GM19328 (cell line): ENCODE measurements at regions not wholly inside any gene's neighbourhood (a gene's known extent, or its start where the extent isn't known, plus 50 kb on each side); places are given as distances from the start of the nearest gene placed in this dataset.

Experiments used
- ATAC-seq: cut with Tn5 transposase; IDR thresholded peaks from one replicate; pipeline ENCODE4 v1.9.1; 2021; ENCODE audit warnings: mild to moderate bottlenecking, moderate library complexity; ENCODE audit not compliant: unreplicated experiment

GRCh38 chr16:79449067-79449769, 151.3 kb downstream of the MAF start:
- ATAC-seq: no peak

- ATAC-seq: no peak
Measured at GRCh38 chr16:79444572-79444971, 156.0 kb downstream of the MAF start.

GRCh38 chr16:79439901-79440300, 160.6 kb downstream of the MAF start:
- no peak for ATAC-seq

- ATAC-seq: no peak
Measured at GRCh38 chr16:79437764-79438751, 162.5 kb downstream of the MAF start.

- no peak for ATAC-seq
Measured at GRCh38 chr16:79436885-79437284, 163.7 kb downstream of the MAF start.

GRCh38 chr16:79434771-79435170, 165.8 kb downstream of the MAF start:
- no peak for ATAC-seq

GRCh38 chr16:79434092-79434491, 166.4 kb downstream of the MAF start:
- no peak for ATAC-seq

- ATAC-seq: no peak
Measured at GRCh38 chr16:79431923-79432322, 168.6 kb downstream of the MAF start.

- no peak for ATAC-seq
Measured at GRCh38 chr16:79430191-79430678, 170.3 kb downstream of the MAF start.

- ATAC-seq: no peak
Measured at GRCh38 chr16:79429381-79430190, 171.0 kb downstream of the MAF start.

- no peak for ATAC-seq
Measured at GRCh38 chr16:79426663-79427062, 173.9 kb downstream of the MAF start.

- ATAC-seq: no peak
Measured at GRCh38 chr16:79422064-79422463, 178.5 kb downstream of the MAF start.

- no peak for ATAC-seq
Measured at GRCh38 chr16:79421126-79421525, 179.4 kb downstream of the MAF start.

- no peak for ATAC-seq
Measured at GRCh38 chr16:79420493-79420892, 180.0 kb downstream of the MAF start.

GRCh38 chr16:79419148-79419547, 181.4 kb downstream of the MAF start:
- no peak for ATAC-seq

GRCh38 chr16:79417601-79418008, 182.9 kb downstream of the MAF start:
- no peak for ATAC-seq

- no peak for ATAC-seq
Measured at GRCh38 chr16:79415983-79416640, 184.4 kb downstream of the MAF start.

GRCh38 chr16:79412783-79413225, 187.7 kb downstream of the MAF start:
- no peak for ATAC-seq

- ATAC-seq: no peak
Measured at GRCh38 chr16:79411805-79412204, 188.7 kb downstream of the MAF start.

GRCh38 chr16:79411357-79411756, 189.2 kb downstream of the MAF start:
- no peak for ATAC-seq
